NCI-H1694 treated with DMSO at 0.1 percent for 48 hours (cell line): ENCODE measurements at regions not wholly inside any gene's neighbourhood (a gene's known extent, or its start where the extent isn't known, plus 50 kb on each side); places are given as distances from the start of the nearest gene placed in this dataset.
"Not testable (repeated sequence)": the region's sequence is repeated elsewhere in the genome, so short reads cannot be mapped to it uniquely, and the experiment has no call there.

ENCODE experiments used
- DNase-seq: peaks from one replicate; lab custom pipeline; 2025; lab: John Stamatoyannopoulos, UW

DNA sequence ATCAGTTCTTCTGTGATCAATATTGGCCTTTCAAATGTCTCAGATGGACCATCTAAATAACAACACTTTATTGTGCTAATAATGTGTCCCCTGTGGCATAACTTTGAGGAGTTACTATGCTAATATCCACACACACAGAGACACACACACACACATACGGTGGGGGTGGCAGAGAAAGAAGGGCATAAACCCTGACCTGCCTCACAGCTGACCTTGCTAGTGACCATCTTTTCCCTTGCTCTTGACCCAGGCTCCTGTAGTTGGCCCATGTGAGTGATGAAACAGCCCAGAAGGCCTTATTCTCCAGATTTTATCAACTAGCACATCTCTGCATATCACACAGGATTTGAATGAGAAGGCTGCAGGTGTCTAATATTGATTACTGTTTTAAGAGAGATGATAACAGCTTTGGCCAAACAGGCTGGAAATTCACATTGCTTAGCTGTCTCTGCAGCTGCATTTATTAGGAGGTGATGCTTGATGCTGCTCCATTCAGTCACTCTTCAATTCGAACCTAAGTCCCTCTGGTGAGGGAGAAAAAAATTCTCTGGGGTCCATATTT, 176.4 kb downstream of the ACTR3 start:
- DNase-seq, result no peak

DNA sequence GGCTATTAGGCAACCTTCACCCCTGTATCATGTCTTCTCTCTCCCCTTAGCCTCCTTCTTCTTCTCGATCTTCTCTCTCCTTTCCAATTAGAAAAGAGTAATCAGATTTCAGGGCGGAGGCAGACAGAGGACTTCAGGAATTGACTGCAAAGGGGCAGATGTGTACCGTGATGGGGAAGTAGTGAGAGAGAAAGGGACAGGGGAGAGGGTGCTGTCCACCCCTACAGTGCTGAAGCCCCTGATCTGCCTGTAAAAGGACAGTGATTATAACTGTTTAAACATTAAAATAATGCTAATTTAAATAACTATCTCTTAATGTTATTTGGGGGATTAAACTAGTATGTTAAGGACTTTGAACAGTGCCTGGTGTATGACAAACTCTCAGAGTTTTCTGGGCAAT, 178.5 kb downstream of the ACTR3 start:
- DNase-seq, result no peak

DNA sequence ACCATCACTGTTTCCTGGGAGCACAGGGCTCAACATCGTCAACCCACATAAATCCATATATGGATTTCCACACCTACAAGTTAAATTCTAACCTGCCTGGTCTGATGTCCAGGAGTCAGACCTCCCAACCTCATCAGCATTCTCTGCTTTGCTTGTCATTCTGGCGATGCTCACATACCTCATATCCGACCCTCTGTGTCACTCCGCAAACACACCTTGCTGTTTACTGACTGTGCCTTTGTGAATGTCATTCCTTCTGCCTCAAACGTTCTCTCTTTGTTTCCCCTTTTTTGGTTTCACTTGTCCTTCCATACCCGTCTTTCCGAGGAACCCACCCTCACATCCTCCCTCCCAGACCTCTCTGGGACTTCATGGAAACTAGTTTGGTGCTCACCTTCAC, 187.1 kb downstream of the ACTR3 start:
- no peak for DNase-seq

DNA sequence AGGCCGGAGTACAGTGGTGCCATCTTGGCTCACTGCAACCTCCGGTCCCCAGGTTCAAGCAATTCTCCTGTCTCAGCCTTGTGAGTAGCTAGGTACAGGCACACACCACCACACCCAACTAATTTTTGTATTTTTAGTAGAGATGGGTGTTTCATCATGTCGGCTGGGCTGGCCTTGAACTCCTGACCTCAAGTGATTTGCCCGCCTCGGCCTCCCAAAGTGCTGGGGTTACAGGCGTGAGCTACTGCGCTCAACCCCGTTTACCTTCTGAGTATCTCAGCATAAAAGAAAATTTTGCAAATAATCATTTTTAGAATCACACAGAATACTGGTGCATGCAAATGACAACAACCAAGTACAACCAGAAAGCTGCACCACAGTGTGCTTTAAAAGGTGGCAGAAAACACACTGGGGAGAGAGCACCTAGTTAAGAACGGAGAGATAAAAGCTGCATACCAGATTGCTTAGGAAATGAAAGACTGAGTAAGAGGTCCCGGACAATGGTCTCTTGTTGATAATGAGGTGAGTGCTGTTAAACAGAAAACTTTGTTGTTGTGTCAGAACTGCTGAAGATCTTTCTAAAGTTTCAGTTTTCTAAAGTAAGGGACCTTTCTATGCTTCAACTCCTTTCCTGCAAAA, 189.6 kb downstream of the ACTR3 start:
- no peak for DNase-seq

DNA sequence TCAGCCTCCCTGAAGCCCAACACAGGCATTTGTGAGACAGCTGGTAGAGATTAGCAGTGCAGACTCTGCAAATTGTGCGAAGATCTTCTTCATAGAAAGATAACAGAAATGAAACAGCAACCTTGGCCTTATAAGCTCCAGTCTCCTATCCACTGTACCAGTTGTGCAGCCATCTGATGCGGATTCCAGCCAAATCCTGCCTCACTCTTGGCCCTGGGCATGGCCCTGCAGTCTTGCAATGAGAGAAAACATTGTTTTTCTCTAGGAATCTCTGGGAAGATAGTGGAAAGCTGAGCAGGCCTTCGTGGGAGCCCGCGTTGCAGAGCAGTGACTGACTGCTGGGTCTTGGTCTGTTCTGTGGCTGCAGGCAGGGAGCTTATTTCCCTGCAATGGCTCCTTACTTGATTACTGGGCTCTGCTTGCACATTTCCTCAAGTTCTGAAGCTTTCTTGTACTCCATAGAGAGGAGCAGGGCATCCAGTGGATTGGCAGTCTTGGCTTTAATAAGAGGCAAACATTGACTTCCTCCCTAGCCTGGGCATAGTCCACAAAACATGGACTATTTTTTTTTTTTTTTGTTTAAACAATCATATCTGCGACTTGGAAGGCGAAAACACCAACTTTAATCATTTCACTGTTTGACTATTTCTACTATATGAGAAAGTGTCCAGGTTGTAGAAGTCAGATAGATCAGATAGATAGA, 193.0 kb downstream of the ACTR3 start:
- DNase-seq, result no peak

DNA sequence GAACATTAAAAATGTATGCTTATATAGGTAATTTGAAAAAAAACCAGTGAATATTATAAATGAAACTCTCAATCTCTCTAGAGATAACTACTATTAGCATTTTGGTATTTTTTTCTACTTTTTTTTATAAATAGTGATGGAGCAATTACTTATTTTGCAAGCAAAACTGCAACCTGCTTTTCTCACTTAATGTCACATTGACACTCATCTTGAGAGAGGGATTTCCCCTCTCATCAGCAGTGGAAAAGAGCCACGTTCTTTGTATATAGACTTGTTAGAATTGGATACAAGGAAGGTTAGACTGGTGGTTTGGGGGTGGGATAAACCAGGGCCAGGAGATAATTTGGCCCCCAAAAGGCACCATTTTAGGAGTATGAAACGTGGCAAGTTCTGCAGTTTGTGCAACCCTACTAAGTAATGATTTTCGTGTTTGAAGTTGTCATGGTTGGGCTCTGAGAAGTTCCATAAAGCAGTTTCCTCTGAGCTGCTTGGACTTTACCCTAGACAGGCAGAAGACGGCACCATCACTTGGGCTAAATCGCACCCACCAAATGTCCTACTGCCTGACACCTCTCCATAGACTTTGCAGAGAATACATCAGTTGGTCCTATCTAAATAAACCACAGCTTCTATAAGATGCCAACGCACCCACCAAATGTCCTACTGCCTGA, 194.0 kb downstream of the ACTR3 start:
- no peak for DNase-seq

DNA sequence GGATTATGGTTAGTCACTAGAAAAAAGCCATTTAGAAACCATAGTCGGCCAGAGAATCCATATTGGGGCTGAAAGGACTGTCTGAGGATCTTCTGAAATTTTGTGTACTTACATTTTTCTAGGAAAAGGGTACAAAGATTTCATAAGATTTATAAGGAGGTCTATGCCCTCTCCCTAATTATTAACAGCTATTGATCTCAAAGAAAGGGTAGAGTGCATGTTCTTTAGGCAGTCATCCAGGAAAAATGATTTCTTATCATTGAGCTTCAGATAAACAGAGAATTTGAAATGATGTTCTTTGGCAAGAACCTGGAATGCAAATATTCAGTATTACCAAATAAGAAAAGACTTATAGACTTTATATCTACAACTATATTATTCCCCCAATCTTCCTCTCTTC, 195.3 kb downstream of the ACTR3 start:
- DNase-seq, result no peak

DNA sequence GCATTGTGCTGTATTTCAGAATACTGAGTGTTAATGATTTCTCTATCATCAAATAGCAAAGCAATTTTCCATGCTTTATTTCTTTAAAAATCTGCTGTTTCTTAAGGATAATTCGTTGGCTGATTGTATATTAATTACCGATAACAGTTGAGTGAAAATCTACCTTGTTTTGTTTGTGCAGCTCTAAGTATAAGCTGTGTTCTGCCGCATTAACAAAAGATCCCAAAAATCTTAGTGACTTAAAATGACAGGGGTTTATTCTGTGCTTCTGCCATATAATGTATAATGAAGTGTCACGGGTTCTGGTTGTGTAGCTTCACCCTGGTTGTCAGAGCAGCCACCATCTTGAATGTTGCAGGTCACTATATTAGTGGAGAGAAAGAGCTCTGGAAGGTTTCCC, 196.1 kb downstream of the ACTR3 start:
- DNase-seq, result no peak

DNA sequence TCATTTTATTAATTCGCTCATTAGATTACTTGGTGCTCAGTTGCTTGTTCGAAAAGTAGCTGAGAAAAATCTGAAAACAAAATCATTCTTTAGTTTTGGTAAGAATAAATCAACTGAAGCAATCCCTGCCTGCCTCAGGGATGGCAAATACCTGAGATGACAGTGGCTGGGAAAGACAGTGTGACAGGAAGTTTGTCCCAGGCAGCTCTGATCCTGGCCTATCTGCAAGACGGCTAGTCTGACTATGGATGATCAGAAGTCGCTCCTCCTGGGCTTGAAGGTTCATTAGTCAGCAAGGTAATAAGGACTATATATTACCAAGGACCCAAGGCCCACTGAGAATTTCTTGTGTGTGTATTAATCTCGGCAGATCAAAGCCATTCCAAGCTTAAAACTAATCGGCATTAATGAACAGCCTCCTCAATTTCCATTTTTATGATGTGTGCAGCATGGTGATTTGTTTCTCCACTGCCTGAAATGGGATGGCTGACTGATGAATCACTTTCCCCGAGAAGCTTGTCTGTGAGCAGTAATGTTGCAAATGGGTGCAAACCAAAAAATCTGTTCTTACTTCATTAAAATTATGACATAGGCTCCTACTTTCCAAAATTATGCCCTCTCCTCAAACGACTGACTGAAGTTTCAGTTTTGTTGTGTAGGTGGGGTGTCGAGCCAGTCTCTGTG, 199.9 kb downstream of the ACTR3 start:
- DNase-seq, result no peak

DNA sequence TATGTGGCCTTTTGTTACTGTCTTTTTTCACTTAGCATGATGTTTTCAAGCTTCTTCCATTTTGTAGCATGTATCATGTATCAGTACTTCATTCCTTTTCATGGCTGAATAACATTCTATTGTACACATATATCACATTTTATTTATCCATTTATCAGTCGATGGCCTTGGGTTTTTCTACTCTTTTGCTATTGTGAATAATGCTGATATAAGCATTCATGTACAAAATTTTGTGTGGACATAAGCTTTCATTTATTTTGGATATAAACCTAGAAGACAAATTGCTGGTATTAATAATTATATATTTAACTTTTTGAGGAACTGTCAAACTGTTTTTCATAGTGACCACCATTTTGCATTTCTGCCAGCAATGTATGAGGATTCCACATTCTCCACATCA, 201.1 kb downstream of the ACTR3 start:
- DNase-seq, result no peak

DNA sequence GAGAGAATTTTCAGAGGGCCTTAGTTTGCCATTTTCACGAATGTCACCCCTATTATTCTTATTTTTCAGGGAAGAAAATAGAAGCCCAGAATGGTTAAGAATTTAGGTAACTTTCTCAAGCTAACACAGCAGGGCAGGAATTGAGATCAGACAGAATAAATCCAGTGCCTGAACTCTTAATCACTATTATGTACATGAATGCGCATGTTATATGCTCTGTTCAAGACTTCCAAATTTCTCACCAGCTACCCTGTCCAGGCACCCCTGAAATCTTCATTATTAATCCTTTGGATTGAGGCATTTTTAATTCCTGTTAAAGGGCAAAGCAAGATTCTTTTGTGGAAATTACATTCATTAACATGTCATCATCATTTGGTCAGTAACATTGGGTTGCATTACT, 218.4 kb downstream of the ACTR3 start:
- DNase-seq, result no peak

DNA sequence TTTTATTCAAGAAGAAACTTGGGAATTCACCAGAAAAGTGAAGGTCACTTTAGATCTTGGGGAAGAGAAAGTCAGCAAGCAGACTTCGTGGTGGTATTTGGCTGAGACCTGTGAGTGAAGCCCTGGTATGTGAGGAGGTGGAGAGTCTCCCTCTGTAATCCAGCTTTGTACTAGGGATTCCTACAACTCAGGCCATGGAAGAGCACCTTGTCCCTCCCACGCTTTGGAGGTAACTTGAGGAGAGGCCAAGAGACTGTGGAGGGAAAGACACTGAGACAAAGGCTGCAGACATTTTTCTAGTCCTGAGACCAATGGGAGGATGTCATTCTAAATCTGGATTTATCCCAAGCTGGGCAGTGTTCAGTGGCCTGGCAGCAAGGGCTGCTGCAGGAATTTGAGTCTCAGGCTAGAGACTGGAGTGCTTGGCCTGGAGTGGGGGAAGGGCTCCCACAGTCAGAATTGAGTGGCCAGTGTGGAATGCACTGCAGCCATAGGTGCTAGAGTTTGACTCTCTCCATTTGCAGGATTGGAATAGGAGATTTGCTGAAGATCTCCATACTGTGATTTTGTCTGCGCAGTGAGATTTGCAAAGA, 219.0 kb downstream of the ACTR3 start:
- DNase-seq, result no peak

DNA sequence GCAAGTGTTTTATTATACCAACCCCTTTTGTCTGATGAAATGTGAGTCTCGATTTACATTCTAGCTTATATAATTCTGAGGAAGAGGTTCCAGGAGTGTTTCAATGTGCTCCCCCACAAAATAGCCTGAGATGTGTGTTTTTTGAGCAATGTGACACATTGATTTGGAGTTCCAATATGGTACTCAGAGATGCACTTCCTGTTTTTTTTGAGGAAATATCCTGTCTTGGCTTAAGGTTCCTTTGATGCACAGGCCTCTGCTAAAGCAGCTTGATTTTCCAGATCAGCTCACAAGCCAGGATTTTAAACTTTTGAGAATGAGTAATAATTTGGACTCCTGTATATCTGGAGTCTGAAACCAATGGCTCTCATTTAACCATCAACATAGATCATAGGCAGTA, 221.4 kb downstream of the ACTR3 start:
- no peak for DNase-seq

DNA sequence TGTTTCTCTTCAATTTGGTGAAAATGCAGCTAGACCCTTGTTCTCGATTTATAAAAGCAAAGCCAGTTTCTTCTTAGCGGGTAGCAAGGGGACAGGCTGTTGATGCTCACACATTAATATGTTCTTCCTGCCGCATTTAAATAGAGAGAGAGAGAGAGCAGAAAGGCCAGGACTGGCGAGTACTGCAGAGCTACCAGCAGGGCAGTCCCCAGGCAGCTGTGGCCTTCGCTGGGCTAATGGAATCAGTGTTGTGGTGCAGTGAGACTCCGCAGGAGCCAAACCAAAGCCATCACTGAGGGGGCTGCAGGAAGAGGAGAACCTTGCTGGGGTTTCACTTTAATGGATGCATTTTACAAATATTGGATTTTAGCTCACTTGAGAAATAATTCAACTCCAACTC, 223.6 kb downstream of the ACTR3 start:
- DNase-seq, result no peak

DNA sequence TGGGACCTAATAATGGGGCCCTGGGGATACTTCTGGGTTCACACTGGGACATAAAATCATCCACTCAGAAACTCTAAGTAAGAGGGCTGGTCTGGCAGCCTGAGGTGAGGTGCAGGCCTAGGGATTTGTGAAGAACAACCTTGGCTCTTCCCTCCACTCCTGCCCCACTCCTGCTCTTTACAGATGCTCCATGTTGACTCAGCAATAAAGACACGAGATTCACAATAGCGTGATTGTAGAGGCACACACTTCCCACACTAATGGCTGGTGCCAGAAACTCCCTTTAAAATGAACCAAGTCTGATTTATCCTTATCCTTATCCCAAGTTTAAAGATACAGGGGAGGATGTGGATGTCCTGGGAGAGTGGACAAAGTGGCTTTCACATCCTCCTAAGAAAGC, 228.2 kb downstream of the ACTR3 start:
- no peak for DNase-seq

DNA sequence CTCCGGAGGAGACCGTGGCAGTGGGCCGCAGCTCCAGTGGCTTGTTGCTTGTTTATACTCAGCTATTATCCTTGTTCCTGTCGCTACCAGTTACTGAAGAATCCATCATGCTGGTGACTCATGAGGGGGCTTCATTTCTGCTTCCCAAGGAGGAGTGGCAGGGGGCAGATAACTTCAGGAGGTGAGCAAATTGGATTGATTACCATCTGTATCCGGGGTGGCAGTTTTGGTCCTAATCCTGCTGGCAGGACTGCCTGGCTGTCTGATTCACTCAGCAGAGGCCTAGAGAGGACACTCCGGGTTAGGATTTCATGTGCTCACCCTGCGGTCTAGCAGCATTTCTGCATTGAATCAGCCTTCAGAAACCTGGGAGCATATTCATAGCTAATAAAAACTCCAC, 230.0 kb downstream of the ACTR3 start:
- no peak for DNase-seq

DNA sequence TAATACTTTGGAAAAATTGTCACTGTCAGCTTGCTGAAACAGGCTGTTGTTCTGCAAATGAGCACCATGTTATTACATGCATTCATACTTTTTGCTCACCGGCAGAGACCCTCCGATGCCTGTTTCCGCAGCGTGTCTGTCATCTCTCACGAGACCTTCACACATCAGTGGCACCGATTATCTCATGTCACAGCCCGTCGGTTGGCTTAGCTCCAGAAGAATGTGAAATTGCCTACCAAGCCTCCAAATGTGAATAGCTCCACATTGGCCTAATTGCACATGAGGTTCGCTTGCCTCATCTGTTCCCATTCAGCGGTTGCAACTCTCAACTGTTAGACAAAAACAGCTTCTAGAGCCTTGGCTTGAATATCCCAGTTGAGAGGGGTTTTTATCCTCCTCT, 233.0 kb downstream of the ACTR3 start:
- peak; percentile 97 for DNase-seq

DNA sequence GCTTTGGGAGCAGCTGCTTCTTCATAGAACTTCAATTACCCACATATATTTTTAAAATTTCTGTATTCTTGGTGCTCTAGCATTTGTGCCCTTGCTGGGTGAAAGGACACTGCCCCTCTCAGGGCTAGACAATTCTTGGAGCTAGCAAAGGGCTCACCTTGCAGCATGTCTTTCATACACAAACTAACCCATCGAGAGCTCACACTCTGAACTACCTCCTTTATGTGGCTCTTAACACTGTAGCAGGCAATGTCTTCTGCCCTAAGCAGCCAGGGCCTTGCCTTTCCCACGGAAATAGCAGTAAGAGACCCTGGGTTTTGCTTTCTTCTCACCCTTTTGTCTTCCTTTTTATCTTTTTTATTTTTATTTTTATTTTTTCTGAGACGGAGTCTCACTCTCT, 234.0 kb downstream of the ACTR3 start:
- no peak for DNase-seq

DNA sequence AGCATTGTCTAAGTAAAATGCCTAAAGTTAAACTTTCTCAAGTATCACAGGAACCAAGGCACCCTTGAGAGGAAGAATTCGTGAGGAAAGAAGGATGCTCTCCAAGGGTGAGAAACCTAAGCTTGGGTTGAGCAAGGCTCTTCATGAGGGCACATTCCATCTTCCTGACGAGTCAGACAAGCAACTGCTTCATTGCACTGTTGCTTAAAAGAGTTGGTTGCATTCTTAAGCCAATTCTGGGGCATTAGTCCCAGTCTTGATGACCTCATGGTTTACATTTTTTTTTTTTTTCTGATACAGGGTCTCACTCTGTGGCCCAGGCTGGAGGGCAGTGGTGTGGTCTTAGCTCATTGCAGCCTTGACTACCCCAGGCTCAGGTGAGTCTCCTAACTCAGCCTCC, 237.5 kb downstream of the ACTR3 start:
- DNase-seq, result no peak

DNA sequence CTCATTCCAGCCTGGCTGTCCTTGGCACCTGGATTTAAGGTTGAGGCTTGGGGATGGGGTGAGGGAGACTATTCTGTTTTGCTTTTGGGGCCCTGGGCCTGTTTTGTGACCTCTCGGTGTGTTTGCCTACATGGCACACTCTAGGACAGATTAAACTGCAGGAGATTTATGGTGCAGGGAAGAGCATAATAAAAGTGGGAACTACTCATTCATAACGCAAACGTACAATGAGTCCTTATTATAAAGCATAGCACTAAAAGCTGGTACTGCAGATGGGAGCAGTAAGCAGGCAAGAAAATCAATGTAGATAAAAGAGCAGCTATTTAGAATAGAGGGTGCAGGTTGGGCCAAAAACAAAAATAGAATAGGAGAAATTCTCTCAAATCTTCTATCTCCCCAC, 238.4 kb downstream of the ACTR3 start:
- DNase-seq, result no peak

DNA sequence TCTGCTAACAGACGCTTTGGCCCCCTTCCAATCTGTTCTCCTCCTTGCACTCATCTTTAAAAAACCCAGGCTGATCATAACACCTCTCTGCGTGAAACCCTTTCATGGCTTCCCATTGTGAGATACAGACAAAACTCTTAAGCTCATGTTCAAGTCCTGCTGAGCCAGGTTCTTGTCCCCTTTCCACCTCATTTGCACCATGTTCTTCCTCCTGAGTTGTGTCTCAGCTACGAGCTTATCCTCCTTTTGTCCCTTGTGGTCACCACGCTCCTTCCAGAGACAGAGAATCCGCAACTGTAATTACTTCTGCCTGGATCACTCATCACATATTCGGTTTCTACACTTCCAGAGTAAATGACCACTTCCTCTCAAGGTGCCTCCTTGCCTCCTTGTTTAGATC, 238.8 kb downstream of the ACTR3 start:
- DNase-seq, result no peak

DNA sequence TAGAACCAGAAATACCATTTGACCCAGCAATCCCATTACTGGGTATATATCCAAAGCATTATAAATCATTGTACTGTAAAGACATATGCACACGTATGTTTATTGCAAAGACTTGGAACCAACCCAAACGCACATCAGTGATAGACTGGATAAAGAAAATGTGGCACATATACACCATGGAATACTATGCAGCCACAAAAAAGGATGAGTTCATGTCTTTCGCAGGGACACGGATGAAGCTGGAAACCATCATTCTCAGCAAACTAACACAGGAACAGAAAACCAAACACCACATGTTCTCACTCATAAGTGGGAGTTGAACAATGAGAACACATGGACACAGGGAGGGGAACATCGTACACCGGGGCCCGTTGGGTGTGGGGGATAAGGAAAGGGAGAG, 242.2 kb downstream of the ACTR3 start:
- not testable (repeated sequence) for DNase-seq
